Natural killer cell (primary cell): ENCODE measurements at regions not wholly inside any gene's neighbourhood (a gene's known extent, or its start where the extent isn't known, plus 50 kb on each side); places are given as distances from the start of the nearest gene placed in this dataset.

Experiments used
- ATAC-seq, 3 donors: fragments of 150-1000 bp in 2 of 3; fragments of 200-7000 bp in 1 of 3; cut with Tn5 transposase; 1 replicate in 1 of 3; 2 replicates in 2 of 3; pipeline ENCODE4 v1.10.0; 2021; ENCODE audit warnings: mild to moderate bottlenecking in 2 of 3, moderate library complexity in 2 of 3
- DNase-seq, 2 donors: peaks; one replicate each; pipeline versions ENCODE4 v3.0.0 to v3.0.0-alpha.2; 2013 to 2021; ENCODE audit warnings: mixed read lengths in 1 of 2
- H3K27ac ChIP-seq: one replicate; pipeline ENCODE4 v1.5.1; 2013; ENCODE audit warnings: mild to moderate bottlenecking, low read length
- H3K27me3 ChIP-seq: one replicate; pipeline ENCODE4 v1.6.1; 2013; ENCODE audit warnings: low read length; ENCODE audit not compliant: control insufficient read depth, insufficient read depth
- H3K36me3 ChIP-seq: one replicate; pipeline ENCODE4 v1.6.1; 2013; ENCODE audit warnings: low read length; ENCODE audit not compliant: control insufficient read depth, insufficient read depth
- H3K4me1 ChIP-seq: one replicate; pipeline ENCODE4 v1.6.1; 2013; ENCODE audit warnings: low read length; ENCODE audit not compliant: control insufficient read depth, insufficient read depth
- H3K4me3 ChIP-seq: one replicate; pipeline ENCODE4 v1.5.1; 2013; ENCODE audit warnings: low read length
- H3K9me3 ChIP-seq: one replicate; pipeline ENCODE4 v1.6.1; 2013; ENCODE audit warnings: low read length; ENCODE audit not compliant: control insufficient read depth, insufficient read depth
- H3K27ac Mint-ChIP-seq, 2 donors: one replicate each; pipeline ENCODE4 v1.8.0; 2022; ENCODE audit warnings: mild to moderate bottlenecking in 2 of 2, mixed read lengths in 2 of 2, moderate library complexity in 1 of 2
- H3K27me3 Mint-ChIP-seq, 2 donors: one replicate each; pipeline ENCODE4 v1.8.0; 2022; ENCODE audit warnings: low read depth in 2 of 2, mixed read lengths in 2 of 2
- H3K36me3 Mint-ChIP-seq: one replicate; pipeline ENCODE4 v1.8.0; 2022; ENCODE audit warnings: mixed read lengths
- H3K4me1 Mint-ChIP-seq, 2 donors: one replicate each; pipeline ENCODE4 v1.8.0; 2022; ENCODE audit warnings: mixed read lengths in 2 of 2
- H3K4me3 Mint-ChIP-seq: one replicate; pipeline ENCODE4 v1.8.0; 2022; ENCODE audit warnings: mild to moderate bottlenecking, moderate library complexity, mixed read lengths
- H3K9me3 Mint-ChIP-seq, 2 donors: one replicate each; pipeline ENCODE4 v1.8.0; 2022; ENCODE audit warnings: mixed read lengths in 2 of 2
- WGBS: methylation state at CpG from one replicate; pipeline ENCODE4 v1.1.7; 2013; ENCODE audit warnings: missing lambda C conversion rate; ENCODE audit not compliant: insufficient coverage; 5-methylcytosine and 5-hydroxymethylcytosine counted together
- intact Hi-C: fragments of 100-400 bp; cut with micrococcal nuclease; formaldehyde crosslinking; loops from one replicate; pipeline ENCODE4 v1.14.2; 2022
- TF ChIP-seq, protein P1 (sequence below): fragments of 200-600 bp; IDR thresholded peaks from one replicate; pipeline ENCODE4 v1.8.0; 2022; ENCODE audit warnings: antibody characterized with exemption

DNA sequence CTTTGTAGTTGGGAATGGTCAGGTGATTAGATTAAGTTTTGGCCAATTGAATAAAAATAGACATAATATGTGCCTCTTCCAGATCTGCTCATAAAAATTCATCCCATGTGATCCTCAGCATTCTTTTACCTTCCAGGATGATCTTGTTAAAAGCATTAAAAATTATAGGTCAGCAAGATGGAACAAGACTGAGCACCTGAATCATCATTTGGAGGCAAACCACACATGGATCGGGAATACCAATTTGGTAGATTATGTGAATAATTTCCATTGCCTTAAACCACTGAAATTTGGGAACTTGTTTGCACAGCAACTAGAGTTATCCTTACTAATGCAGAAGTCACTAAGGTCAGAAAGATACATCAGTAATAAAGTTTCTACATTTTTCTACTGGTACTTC is 681.4 kb upstream of the ADGRL2 start:
- H3K9me3 Mint-ChIP-seq: peaks cover 8 to 13% of the 10 kb centered on the region in 2 donors
- H3K4me1 Mint-ChIP-seq: no peaks in the 10 kb centered on the region
- 75% methylated on average over 1 of the region's 1 CpG for WGBS
- no peak overlapping the region for H3K27ac ChIP-seq
- no peaks in the 10 kb centered on the region for H3K36me3 ChIP-seq
- H3K9me3 ChIP-seq: no peaks in the 10 kb centered on the region
- no peak overlapping the region for H3K4me3 Mint-ChIP-seq
- no peaks in the 10 kb centered on the region for H3K27me3 Mint-ChIP-seq
- no peaks in the 10 kb centered on the region for H3K4me1 ChIP-seq
- no peak for DNase-seq
- intact Hi-C loops: no loop called here
- no peak overlapping the region for H3K27ac Mint-ChIP-seq
- H3K27me3 ChIP-seq: no peaks in the 10 kb centered on the region
- TF ChIP-seq, protein P1, sequence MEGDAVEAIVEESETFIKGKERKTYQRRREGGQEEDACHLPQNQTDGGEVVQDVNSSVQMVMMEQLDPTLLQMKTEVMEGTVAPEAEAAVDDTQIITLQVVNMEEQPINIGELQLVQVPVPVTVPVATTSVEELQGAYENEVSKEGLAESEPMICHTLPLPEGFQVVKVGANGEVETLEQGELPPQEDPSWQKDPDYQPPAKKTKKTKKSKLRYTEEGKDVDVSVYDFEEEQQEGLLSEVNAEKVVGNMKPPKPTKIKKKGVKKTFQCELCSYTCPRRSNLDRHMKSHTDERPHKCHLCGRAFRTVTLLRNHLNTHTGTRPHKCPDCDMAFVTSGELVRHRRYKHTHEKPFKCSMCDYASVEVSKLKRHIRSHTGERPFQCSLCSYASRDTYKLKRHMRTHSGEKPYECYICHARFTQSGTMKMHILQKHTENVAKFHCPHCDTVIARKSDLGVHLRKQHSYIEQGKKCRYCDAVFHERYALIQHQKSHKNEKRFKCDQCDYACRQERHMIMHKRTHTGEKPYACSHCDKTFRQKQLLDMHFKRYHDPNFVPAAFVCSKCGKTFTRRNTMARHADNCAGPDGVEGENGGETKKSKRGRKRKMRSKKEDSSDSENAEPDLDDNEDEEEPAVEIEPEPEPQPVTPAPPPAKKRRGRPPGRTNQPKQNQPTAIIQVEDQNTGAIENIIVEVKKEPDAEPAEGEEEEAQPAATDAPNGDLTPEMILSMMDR: no peak
- H3K4me3 ChIP-seq: no peak overlapping the region
- ATAC-seq: no peak
- no peaks in the 10 kb centered on the region for H3K36me3 Mint-ChIP-seq

DNA sequence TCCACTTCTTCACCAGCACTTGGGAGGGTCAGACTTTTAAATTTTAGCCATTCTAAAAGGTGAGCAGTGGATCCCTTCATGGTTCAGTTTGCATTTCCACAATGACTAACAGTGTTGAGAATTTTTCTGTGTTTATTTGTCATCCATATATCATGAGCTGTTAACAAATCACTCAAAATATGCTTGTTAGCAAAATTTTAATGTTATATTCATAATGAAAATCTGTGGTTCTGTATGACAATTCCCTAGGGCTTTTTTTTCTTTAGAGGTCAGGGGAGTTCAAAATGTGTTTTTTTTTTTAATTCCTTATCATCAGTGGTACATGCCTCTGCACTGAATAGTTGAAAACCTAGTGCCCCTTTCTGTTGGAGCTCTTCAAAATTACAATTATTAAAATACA is 682.2 kb upstream of the ADGRL2 start:
- Mint-ChIP-seq H3K4me1 (no peaks in the 10 kb centered on the region), H3K36me3 (no peaks in the 10 kb centered on the region), H3K9me3 (peaks cover 8 to 16% of the 10 kb centered on the region in 2 donors), H3K27me3 (no peaks in the 10 kb centered on the region), H3K27ac (no peak overlapping the region), H3K4me3 (no peak overlapping the region)
- no peak overlapping the region for H3K4me3 ChIP-seq
- no peak for ATAC-seq
- H3K9me3 ChIP-seq: no peaks in the 10 kb centered on the region
- no peaks in the 10 kb centered on the region for H3K27me3 ChIP-seq
- TF ChIP-seq, protein P1: no peak
- intact Hi-C loops: no loop called here
- no peak for DNase-seq
- H3K27ac ChIP-seq: no peak overlapping the region
- H3K36me3 ChIP-seq: no peaks in the 10 kb centered on the region
- no peaks in the 10 kb centered on the region for H3K4me1 ChIP-seq

DNA sequence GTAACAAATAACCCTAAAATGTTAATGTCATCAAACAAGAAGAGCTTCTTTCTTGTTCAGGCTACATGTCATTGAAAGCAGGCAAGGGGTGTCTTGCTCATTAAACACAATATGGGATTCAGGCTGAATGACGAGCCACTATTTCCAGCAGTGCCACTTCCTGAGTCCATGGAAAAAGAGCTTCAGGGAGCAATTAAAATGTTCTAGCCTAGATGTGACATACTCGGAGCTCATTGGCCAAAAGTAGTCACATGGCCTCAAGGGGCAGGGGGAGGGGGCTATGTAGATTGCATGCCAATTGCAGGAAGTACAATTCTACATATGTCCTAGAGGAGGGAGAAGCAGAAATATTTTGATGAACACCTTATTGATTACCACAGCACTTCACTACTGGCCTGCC is 685.3 kb upstream of the ADGRL2 start:
- intact Hi-C loops: no loop called here
- no peak for ATAC-seq
- Histone ChIP-seq H3K36me3 (no peaks in the 10 kb centered on the region), H3K27ac (no peak overlapping the region), H3K9me3 (no peaks in the 10 kb centered on the region), H3K4me3 (no peak overlapping the region), H3K4me1 (no peaks in the 10 kb centered on the region), H3K27me3 (no peaks in the 10 kb centered on the region)
- Mint-ChIP-seq H3K27ac (no peak overlapping the region), H3K4me3 (no peak overlapping the region), H3K4me1 (no peaks in the 10 kb centered on the region), H3K27me3 (no peaks in the 10 kb centered on the region), H3K36me3 (no peaks in the 10 kb centered on the region), H3K9me3 (peaks cover 10 to 20% of the 10 kb centered on the region in 2 donors)
- no peak for DNase-seq
- WGBS: 84% methylated on average over 2 of the region's 2 CpGs
- TF ChIP-seq, protein P1: no peak

DNA sequence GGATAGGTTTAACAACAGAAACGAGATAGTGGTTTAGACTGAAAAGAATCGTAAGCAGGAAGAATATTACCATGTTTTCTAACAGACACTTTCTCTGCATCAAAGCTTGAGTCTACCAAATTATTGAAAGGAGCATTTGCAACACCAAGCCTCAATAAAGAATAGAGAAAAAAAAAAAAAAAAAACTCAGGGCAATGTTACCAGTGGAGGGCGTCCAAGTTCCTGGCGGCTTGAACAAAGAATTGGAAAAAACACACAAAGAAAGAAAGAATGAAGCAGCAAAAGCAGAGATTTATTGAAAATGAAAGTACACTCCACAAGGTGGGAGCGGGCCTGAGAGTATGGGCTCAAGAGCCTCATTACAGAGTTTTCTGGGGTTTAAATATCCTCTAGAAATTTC is 686.5 kb upstream of the ADGRL2 start:
- H3K27ac ChIP-seq: no peak overlapping the region
- TF ChIP-seq, protein P1: no peak
- Mint-ChIP-seq H3K27ac (no peak overlapping the region), H3K4me3 (no peak overlapping the region), H3K4me1 (no peaks in the 10 kb centered on the region), H3K27me3 (no peaks in the 10 kb centered on the region), H3K36me3 (peaks cover 7% of the 10 kb centered on the region), H3K9me3 (peaks cover 10 to 23% of the 10 kb centered on the region in 2 donors)
- H3K36me3 ChIP-seq: no peaks in the 10 kb centered on the region
- WGBS: 86% methylated on average over 4 of the region's 5 CpGs
- DNase-seq: no peak
- intact Hi-C loops: no loop called here
- peaks cover 5% of the 10 kb centered on the region for H3K9me3 ChIP-seq
- no peak for ATAC-seq
- no peaks in the 10 kb centered on the region for H3K27me3 ChIP-seq
- no peaks in the 10 kb centered on the region for H3K4me1 ChIP-seq
- no peak overlapping the region for H3K4me3 ChIP-seq
